SU-DHL-6 (cell line): ENCODE measurements at regions not wholly inside any gene's neighbourhood (a gene's known extent, or its start where the extent isn't known, plus 50 kb on each side); places are given as distances from the start of the nearest gene placed in this dataset.

Experiments used
- H2AFZ ChIP-seq: fragments of 200-600 bp; sonication (generic); 2 replicates; pipeline ENCODE4 v1.6.1; 2014; ENCODE audit warnings: low read depth, mild to moderate bottlenecking, moderate library complexity, mixed read lengths, antibody characterized with exemption, low read length; ENCODE audit not compliant: severe bottlenecking
- H3F3A ChIP-seq: fragments of 200-600 bp; shearing (Covaris generic); 2 replicates; pipeline ENCODE4 v1.6.0; 2016; ENCODE audit warnings: antibody characterized with exemption, mild to moderate bottlenecking; ENCODE audit not compliant: insufficient read depth
- H3K27ac ChIP-seq: fragments of 200-600 bp; sonication (generic); 2 replicates; pipeline ENCODE4 v1.5.1; 2016; ENCODE audit warnings: low read depth, mild to moderate bottlenecking, low read length, moderate library complexity, mixed read lengths
- H3K27me3 ChIP-seq: fragments of 200-600 bp; sonication (generic), shearing (Covaris generic); 2 replicates; pipeline ENCODE4 v1.6.0; 2014; ENCODE audit warnings: mild to moderate bottlenecking, low read length
- H3K36me3 ChIP-seq: fragments of 200-600 bp; sonication (generic); 2 replicates; pipeline ENCODE4 v1.6.1; 2014; ENCODE audit warnings: mild to moderate bottlenecking, low read length, mixed read lengths
- H3K4me2 ChIP-seq: fragments of 300-600, 200-600 bp; shearing (Covaris generic), sonication (generic); 2 replicates; pipeline ENCODE4 v1.6.0; 2014; ENCODE audit warnings: low read length, low read depth, mild to moderate bottlenecking; ENCODE audit not compliant: poor library complexity, severe bottlenecking
- H3K4me3 ChIP-seq: fragments of 200-600 bp; sonication (generic); 2 replicates; pipeline ENCODE4 v1.5.1; 2014; ENCODE audit warnings: antibody characterized with exemption, low read length, mild to moderate bottlenecking, mixed read lengths; ENCODE audit not compliant: insufficient read depth, poor library complexity, severe bottlenecking
- H3K79me2 ChIP-seq: fragments of 200-600 bp; sonication (generic); 2 replicates; pipeline ENCODE4 v1.6.1; 2014; ENCODE audit warnings: mild to moderate bottlenecking, low read length, moderate library complexity; ENCODE audit not compliant: insufficient read depth
- H3K9ac ChIP-seq: fragments of 200-600 bp; sonication (generic); 2 replicates; pipeline ENCODE4 v1.7.0; 2014; ENCODE audit warnings: mild to moderate bottlenecking, low read length
- H3K9me2 ChIP-seq: fragments of 200-600 bp; sonication (generic); replicated peaks from 2 replicates; pipeline ENCODE4 v1.6.1; 2014; ENCODE audit warnings: low read length; ENCODE audit not compliant: insufficient read depth
- H3K9me3 ChIP-seq: fragments of 200-600 bp; sonication (generic); 2 replicates; pipeline ENCODE4 v1.6.1; 2014; ENCODE audit warnings: low read length, mixed read lengths; ENCODE audit not compliant: insufficient read depth
- H4K20me1 ChIP-seq: fragments of 200-600 bp; sonication (generic); 2 replicates; pipeline ENCODE4 v1.6.1; 2014; ENCODE audit warnings: low read depth, mild to moderate bottlenecking, antibody characterized with exemption, low read length, moderate library complexity, mixed read lengths
- EZH2phosphoT487 ChIP-seq: fragments of 200-600 bp; sonication (generic), shearing (Covaris generic); conservative IDR thresholded peaks from 2 replicates; pipeline ENCODE4 v1.6.1; 2018; ENCODE audit warnings: mild to moderate bottlenecking, antibody characterized with exemption, low read length, moderate library complexity, mixed read lengths
- TF ChIP-seq, protein P1 (sequence below): fragments of 200-600 bp; sonication (generic); IDR thresholded peaks from one replicate; pipeline ENCODE4 v1.5.1; 2017; ENCODE audit warnings: antibody characterized with exemption, mild to moderate bottlenecking, low read length, moderate library complexity; ENCODE audit not compliant: insufficient read depth, poor library complexity, severe bottlenecking

DNA sequence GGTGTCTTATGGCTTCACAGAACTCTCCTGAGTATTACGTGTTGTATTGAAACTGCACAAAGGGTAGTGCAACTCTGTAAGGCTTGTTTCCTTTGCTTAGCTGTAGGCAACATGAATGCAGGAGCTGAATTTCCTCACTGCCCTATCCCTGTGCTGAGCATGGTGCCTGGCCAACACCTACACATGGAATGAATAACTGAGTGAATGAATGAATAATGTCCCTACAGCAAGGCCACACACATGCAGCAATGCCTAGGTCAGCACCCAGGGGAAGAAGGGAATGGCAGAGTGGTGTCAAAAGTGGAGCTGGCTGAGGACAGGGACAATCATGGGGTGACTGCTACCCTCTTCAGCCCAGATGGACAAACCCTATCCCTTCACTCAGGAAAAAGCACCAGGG is 655.9 kb downstream of the PTPRU start:
- no peaks in the 10 kb centered on the region for H3K27me3 ChIP-seq
- H3K9ac ChIP-seq: no peak overlapping the region
- TF ChIP-seq, protein P1, sequence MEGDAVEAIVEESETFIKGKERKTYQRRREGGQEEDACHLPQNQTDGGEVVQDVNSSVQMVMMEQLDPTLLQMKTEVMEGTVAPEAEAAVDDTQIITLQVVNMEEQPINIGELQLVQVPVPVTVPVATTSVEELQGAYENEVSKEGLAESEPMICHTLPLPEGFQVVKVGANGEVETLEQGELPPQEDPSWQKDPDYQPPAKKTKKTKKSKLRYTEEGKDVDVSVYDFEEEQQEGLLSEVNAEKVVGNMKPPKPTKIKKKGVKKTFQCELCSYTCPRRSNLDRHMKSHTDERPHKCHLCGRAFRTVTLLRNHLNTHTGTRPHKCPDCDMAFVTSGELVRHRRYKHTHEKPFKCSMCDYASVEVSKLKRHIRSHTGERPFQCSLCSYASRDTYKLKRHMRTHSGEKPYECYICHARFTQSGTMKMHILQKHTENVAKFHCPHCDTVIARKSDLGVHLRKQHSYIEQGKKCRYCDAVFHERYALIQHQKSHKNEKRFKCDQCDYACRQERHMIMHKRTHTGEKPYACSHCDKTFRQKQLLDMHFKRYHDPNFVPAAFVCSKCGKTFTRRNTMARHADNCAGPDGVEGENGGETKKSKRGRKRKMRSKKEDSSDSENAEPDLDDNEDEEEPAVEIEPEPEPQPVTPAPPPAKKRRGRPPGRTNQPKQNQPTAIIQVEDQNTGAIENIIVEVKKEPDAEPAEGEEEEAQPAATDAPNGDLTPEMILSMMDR: no peak
- no peak for TF ChIP-seq EZH2phosphoT487
- no peaks in the 10 kb centered on the region for H4K20me1 ChIP-seq
- H2AFZ ChIP-seq: no peak overlapping the region
- no peak overlapping the region for H3K4me2 ChIP-seq
- H3F3A ChIP-seq: no peaks in the 10 kb centered on the region
- H3K36me3 ChIP-seq: no peaks in the 10 kb centered on the region
- no peak overlapping the region for H3K27ac ChIP-seq
- no peak overlapping the region for H3K4me3 ChIP-seq
- no peaks in the 10 kb centered on the region for H3K9me2 ChIP-seq
- H3K9me3 ChIP-seq: no peaks in the 10 kb centered on the region
- H3K79me2 ChIP-seq: no peaks in the 10 kb centered on the region

DNA sequence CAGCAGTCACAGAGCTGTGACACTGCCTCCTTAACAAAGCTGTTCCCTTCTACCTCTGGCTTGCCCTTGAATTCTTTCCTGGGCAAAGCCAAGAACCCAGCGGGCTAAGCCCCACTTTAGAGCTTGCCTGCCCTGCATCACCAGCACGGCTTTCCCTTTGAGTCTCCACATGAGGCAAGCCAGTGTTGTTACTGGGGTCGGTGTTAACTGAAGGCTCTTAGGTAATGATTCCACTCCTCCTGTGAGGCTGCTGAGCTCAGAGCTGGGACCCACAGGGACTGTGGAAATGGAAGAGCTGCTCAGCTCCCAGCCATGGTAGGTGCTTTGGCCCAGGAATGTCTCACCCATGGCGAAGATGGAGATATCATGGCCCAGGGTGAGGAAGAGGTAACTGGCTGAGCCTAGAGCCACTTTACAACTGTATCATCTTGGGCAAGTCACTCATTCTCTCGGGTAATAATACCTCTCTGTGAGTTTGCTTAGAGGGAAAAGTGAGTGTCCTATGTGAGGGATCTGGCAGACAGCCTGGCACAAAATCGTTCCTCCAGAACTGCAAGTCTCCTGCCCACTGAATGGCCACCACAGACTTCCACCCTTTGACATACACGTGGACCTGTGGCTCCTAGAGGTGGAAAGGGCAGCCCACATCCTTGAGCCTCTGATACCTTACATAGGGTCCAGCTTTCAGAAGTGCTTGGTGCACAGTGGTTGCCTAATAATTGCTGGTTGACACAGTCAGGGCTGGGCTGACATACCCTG is 654.1 kb downstream of the PTPRU start:
- no peaks in the 10 kb centered on the region for H3K9me3 ChIP-seq
- no peaks in the 10 kb centered on the region for H3K79me2 ChIP-seq
- no peak overlapping the region for H2AFZ ChIP-seq
- no peaks in the 10 kb centered on the region for H3K36me3 ChIP-seq
- no peak for TF ChIP-seq EZH2phosphoT487
- TF ChIP-seq, protein P1: no peak
- no peak overlapping the region for H3K27ac ChIP-seq
- no peak overlapping the region for H3K4me3 ChIP-seq
- H3F3A ChIP-seq: no peaks in the 10 kb centered on the region
- H3K9ac ChIP-seq: no peak overlapping the region
- no peaks in the 10 kb centered on the region for H3K27me3 ChIP-seq
- no peaks in the 10 kb centered on the region for H3K9me2 ChIP-seq
- H4K20me1 ChIP-seq: no peaks in the 10 kb centered on the region
- H3K4me2 ChIP-seq: no peak overlapping the region

DNA sequence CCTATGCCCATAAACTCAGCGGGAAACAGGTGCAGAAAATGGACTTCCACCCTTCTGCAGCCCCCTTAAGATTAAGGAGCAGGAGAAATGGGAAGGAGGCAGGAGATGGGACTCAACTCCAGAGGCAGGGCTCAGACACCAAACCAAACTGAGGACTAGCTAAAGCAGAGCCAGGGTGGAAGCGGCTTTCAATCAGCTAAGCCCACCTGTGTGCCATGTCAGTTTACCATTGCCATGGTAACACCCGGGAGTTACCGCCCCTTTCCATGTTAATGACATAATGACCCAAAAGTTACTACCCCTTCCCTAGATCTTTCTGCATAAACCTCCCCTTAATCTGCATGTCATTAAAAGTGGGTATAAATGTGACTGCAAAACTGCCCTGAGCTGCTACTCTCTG is 653.5 kb downstream of the PTPRU start:
- no peak overlapping the region for H3K4me2 ChIP-seq
- H3K9ac ChIP-seq: no peak overlapping the region
- no peaks in the 10 kb centered on the region for H4K20me1 ChIP-seq
- H2AFZ ChIP-seq: no peak overlapping the region
- H3K36me3 ChIP-seq: no peaks in the 10 kb centered on the region
- H3F3A ChIP-seq: no peaks in the 10 kb centered on the region
- no peaks in the 10 kb centered on the region for H3K9me3 ChIP-seq
- TF ChIP-seq, protein P1: no peak
- TF ChIP-seq EZH2phosphoT487: no peak
- H3K9me2 ChIP-seq: no peaks in the 10 kb centered on the region
- no peaks in the 10 kb centered on the region for H3K27me3 ChIP-seq
- H3K79me2 ChIP-seq: no peaks in the 10 kb centered on the region
- no peak overlapping the region for H3K4me3 ChIP-seq
- H3K27ac ChIP-seq: no peak overlapping the region
